Tibial nerve (tissue), 4 donors: ENCODE measurements at regions not wholly inside any gene's neighbourhood (a gene's known extent, or its start where the extent isn't known, plus 50 kb on each side); places are given as distances from the start of the nearest gene placed in this dataset.

Source experiments
- DNase-seq, 2 donors: peaks; one replicate each; pipeline ENCODE4 v3.0.0-alpha.2; 2019; ENCODE audit warnings: low spot score in 2 of 2
- H3K27ac ChIP-seq, 4 donors: fragments of 200-600 bp; sonication (generic) in 3 of 4; one replicate each; pipeline ENCODE4 v1.5.1; 2017 to 2019; ENCODE audit warnings: mild to moderate bottlenecking in 1 of 4
- H3K27me3 ChIP-seq, 2 donors: fragments of 200-600 bp; sonication (generic) in 1 of 2; one replicate each; pipeline versions ENCODE4 v1.5.1 to v1.6.0; 2017 to 2019
- H3K36me3 ChIP-seq, 3 donors: fragments of 200-600 bp; sonication (generic); one replicate each; pipeline ENCODE4 v1.5.1; 2018 to 2019
- H3K4me1 ChIP-seq, 4 donors: fragments of 200-600 bp; sonication (generic) in 3 of 4; one replicate each; pipeline ENCODE4 v1.5.1; 2017 to 2019
- H3K4me3 ChIP-seq, 4 donors: fragments of 200-600 bp; sonication (generic) in 3 of 4; one replicate each; pipeline ENCODE4 v1.5.1; 2017 to 2019; ENCODE audit warnings: mild to moderate bottlenecking in 1 of 4, moderate library complexity in 1 of 4
- H3K9me3 ChIP-seq, 4 donors: fragments of 200-600 bp; sonication (generic) in 3 of 4; one replicate each; pipeline ENCODE4 v1.5.1; 2017 to 2019
- CTCF ChIP-seq, 5 experiments: fragments of 200-600 bp in 3 of 5; fragments of 450-650 bp in 2 of 5; sonication (generic) in 3 of 5; IDR thresholded peaks; one replicate each; pipeline ENCODE4 v1.5.1; 2016 to 2019; ENCODE audit warnings: antibody characterized with exemption in 5 of 5, mild to moderate bottlenecking in 3 of 5, moderate library complexity in 2 of 5
- EP300 ChIP-seq, 2 donors: sonication (generic); formaldehyde crosslinking; IDR thresholded peaks; one replicate each; pipeline ENCODE4 v1.6.1; 2017; ENCODE audit warnings: antibody characterized with exemption in 2 of 2, mild to moderate bottlenecking in 1 of 2
- POLR2A ChIP-seq, 2 donors: fragments of 450-650 bp; IDR thresholded peaks; one replicate each; pipeline ENCODE4 v1.6.1; 2017; ENCODE audit warnings: antibody characterized with exemption in 2 of 2, mild to moderate bottlenecking in 2 of 2, moderate library complexity in 2 of 2
- WGBS, 2 donors: methylation state at CpG; one replicate each; pipeline ENCODE4 v1.1.5; 2018; 5-methylcytosine and 5-hydroxymethylcytosine counted together

- Histone ChIP-seq H3K27me3 (no peaks in the 10 kb centered on the region), H3K36me3 (no peaks in the 10 kb centered on the region), H3K4me1 (no peaks in the 10 kb centered on the region), H3K27ac (no peak overlapping the region), H3K4me3 (no peak overlapping the region), H3K9me3 (no peaks in the 10 kb centered on the region)
- TF ChIP-seq CTCF (IDR thresholded peaks at IDR 0.05) (no peak), EP300 (IDR thresholded peaks at IDR 0.05) (no peak), POLR2A (IDR thresholded peaks at IDR 0.05) (no peak)
- WGBS, 2 donors, result 87 to 89% methylated on average over 4 of the region's 4 CpGs
- DNase-seq, result no peak
These were observed 69.7 kb upstream of the WWC2 start for GRCh38 chr4:183029365-183029764.

GRCh38 chr4:183026701-183027100 is 72.4 kb upstream of the WWC2 start:
- Histone ChIP-seq H3K4me1 (no peaks in the 10 kb centered on the region), H3K27me3 (no peaks in the 10 kb centered on the region), H3K9me3 (no peaks in the 10 kb centered on the region), H3K27ac (no peak overlapping the region), H3K36me3 (no peaks in the 10 kb centered on the region), H3K4me3 (no peak overlapping the region)
- TF ChIP-seq EP300 (IDR thresholded peaks at IDR 0.05), result no peak
- no peak for TF ChIP-seq POLR2A (IDR thresholded peaks at IDR 0.05)
- TF ChIP-seq CTCF (IDR thresholded peaks at IDR 0.05), result no peak
- 88 to 98% methylated on average over 2 of the region's 2 CpGs for WGBS, 2 donors
- DNase-seq, result no peak

GRCh38 chr4:183022617-183023016 is 76.4 kb upstream of the WWC2 start:
- no peaks in the 10 kb centered on the region for H3K9me3 ChIP-seq
- H3K27me3 ChIP-seq, result no peaks in the 10 kb centered on the region
- TF ChIP-seq EP300 (IDR thresholded peaks at IDR 0.05), result no peak
- no peak for TF ChIP-seq POLR2A (IDR thresholded peaks at IDR 0.05)
- TF ChIP-seq CTCF (IDR thresholded peaks at IDR 0.05), result no peak
- H3K36me3 ChIP-seq, result no peaks in the 10 kb centered on the region
- no peak overlapping the region for H3K27ac ChIP-seq
- H3K4me3 ChIP-seq, result no peak overlapping the region
- no peaks in the 10 kb centered on the region for H3K4me1 ChIP-seq
- DNase-seq, result no peak
- WGBS, 2 donors, result 89 to 94% methylated on average over 8 of the region's 8 CpGs

- Histone ChIP-seq H3K27me3 (peaks cover 0 to 5% of the 10 kb centered on the region in 2 donors), H3K36me3 (no peaks in the 10 kb centered on the region), H3K4me3 (no peak overlapping the region), H3K9me3 (no peaks in the 10 kb centered on the region), H3K4me1 (no peaks in the 10 kb centered on the region), H3K27ac (no peak overlapping the region)
- no peak for DNase-seq
- WGBS, 2 donors, result 89 to 92% methylated on average over 6 of the region's 6 CpGs
- TF ChIP-seq POLR2A (IDR thresholded peaks at IDR 0.05), result no peak
These were observed 81.1 kb upstream of the WWC2 start for GRCh38 chr4:183017962-183018361.

GRCh38 chr4:183014361-183015084 is 84.5 kb upstream of the WWC2 start:
- no peak for TF ChIP-seq POLR2A (IDR thresholded peaks at IDR 0.05)
- TF ChIP-seq EP300 (IDR thresholded peaks at IDR 0.05), result no peak
- TF ChIP-seq CTCF (IDR thresholded peaks at IDR 0.05), result no peak
- peaks cover 0 to 13% of the 10 kb centered on the region in 2 donors for H3K27me3 ChIP-seq
- DNase-seq, result no peak
- H3K9me3 ChIP-seq, result no peaks in the 10 kb centered on the region
- no peak overlapping the region for H3K4me3 ChIP-seq
- WGBS, 2 donors, result 67 to 78% methylated on average over 15 of the region's 15 CpGs
- no peaks in the 10 kb centered on the region for H3K36me3 ChIP-seq
- H3K27ac ChIP-seq, result no peak overlapping the region
- H3K4me1 ChIP-seq, result no peaks in the 10 kb centered on the region

- H3K27ac ChIP-seq, result no peak overlapping the region
- H3K4me1 ChIP-seq, result no peaks in the 10 kb centered on the region
- WGBS, 2 donors, result 69 to 93% methylated on average over 10 of the region's 10 CpGs
- TF ChIP-seq POLR2A (IDR thresholded peaks at IDR 0.05) (no peak), EP300 (IDR thresholded peaks at IDR 0.05) (no peak), CTCF (IDR thresholded peaks at IDR 0.05) (no peak)
- peaks cover 0 to 13% of the 10 kb centered on the region in 2 donors for H3K27me3 ChIP-seq
- H3K9me3 ChIP-seq, result no peaks in the 10 kb centered on the region
- H3K4me3 ChIP-seq, result no peak overlapping the region
- no peak for DNase-seq
- no peaks in the 10 kb centered on the region for H3K36me3 ChIP-seq
These were observed 85.4 kb upstream of the WWC2 start for GRCh38 chr4:183013730-183014002.
